ENCODE measurements at regions not wholly inside any gene's neighbourhood (a gene's known extent, or its start where the extent isn't known, plus 50 kb on each side); places are given as distances from the start of the nearest gene placed in this dataset.

DNA sequence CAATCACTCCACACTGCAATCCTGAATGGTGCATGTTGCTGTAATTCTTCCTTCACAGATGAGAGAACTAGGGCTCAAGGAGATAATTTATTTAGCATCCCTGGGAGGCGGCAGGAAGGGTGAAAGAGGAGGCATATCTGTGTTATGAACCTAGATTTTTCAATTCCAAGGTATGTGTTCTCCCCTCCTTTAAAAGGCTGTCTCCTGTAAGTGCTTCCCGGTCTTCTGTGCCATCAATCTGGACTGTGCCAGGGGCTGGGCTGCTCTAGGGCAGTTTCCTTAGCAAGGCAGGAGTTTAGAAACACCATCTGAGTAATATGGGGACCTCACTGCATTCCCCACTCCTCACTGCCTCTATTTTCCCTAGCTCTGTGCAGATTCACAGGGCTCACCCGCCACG, 185.0 kb downstream of the RFC3 start:
- DNase-seq (ENCODE audit: low spot score), result no peak

DNA sequence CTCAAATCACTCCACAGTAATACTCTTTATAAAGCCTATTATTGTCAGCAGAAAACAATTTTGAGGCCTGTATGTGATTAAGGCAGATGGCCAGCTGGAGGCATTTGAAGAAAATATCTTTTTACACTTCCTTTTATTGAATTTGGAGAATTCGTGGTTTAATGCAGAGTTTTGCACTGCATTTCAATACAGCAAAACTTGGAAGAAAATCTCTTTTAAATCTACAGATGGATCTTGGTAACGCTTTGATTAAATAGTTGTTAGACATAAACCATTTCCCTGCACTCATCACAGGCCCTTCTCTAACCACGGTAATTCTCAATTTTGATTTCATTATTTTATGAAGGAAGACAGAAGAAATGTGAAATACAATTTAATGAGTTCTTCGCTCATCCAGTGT, 185.7 kb downstream of the RFC3 start:
- no peak for DNase-seq (ENCODE audit: low spot score)

- DNase-seq (ENCODE audit: low spot score), result no peak
Measured at GRCh38 chr13:34004676-34005075, 186.7 kb downstream of the RFC3 start.

DNA sequence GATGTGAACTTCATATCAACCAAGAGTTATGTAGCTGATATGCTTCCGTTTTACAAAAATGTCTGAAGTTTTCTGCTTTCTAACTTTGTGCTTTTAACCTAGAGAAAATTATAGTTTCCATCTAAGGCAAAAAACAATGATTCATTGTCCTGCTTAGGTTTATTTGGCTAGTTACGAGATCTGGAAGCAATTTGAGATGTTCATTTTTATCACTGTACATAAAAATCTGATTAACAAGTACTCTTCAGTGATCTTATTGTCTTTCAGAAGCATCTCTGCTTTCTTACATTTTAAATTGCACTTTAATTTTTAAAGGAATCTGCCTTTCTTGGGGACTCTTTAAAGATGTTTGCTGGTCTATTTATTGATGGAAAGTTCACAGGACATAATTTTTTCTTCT, 188.1 kb downstream of the RFC3 start:
- no peak for DNase-seq (ENCODE audit: low spot score)

GRCh38 chr13:34011552-34012085, 193.7 kb downstream of the RFC3 start:
- DNase-seq (ENCODE audit: low spot score), result no peak

DNA sequence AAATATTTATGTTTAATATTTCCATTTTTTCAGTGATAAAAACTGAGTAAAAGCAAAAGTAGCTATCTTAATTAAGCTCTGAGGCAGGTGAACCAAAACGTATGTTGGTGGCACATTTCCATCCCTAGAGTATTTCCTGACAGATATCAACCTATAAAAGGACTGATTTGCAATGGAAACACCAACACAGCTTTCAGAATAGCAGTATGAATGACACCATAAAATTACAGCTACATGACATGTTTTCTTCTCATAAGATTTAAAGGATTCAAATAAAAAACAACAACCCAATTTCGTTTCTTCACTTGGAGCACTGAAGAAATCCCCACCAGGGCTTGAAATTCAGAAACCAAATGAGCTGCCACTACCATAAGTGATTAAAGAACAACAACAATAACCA, 194.4 kb downstream of the RFC3 start:
- no peak for DNase-seq (ENCODE audit: low spot score)

GRCh38 chr13:34013061-34013460, 195.1 kb downstream of the RFC3 start:
- DNase-seq (ENCODE audit: low spot score), result no peak

- no peak for DNase-seq (ENCODE audit: low spot score)
Measured at GRCh38 chr13:34017231-34017630, 199.3 kb downstream of the RFC3 start.

DNA sequence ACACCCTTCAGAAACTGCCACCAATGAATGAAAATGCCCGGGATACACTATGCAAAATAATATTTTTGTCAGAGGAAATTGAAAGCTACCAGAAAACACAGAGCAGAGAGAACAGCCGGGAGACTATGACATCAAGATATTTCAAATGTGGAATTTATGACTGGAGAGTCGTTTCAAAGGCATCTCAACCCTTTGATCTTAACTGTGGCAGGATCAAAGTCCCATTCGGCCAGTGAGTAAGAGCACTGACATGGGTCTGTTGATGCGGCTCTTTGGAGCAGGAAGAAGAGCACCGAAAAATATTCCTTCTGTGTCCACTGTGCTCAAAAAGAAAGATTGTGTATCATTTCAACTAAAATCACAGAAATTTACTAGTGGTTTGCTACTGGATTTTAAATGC, 201.9 kb downstream of the RFC3 start:
- DNase-seq (ENCODE audit: low spot score), result no peak

DNA sequence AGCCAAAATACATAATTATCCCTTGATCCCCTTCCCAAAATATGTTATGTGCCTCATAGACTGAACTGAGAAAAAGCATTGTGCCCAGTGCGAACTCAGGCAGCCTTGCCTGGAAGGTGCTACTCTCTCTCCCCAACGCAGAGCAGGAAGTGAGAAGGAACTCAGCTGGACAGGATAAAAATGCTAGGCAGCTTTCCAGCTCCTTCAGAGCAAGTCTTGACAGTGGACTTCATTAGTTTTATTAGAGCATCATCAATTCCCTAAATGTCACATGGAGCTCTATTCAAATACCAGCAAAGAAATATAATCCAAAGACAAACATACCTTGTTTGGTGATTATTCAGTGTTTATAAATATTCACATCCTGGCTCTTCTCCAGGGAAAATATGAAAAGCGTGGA, 202.4 kb downstream of the RFC3 start:
- DNase-seq (ENCODE audit: low spot score), result no peak

DNA sequence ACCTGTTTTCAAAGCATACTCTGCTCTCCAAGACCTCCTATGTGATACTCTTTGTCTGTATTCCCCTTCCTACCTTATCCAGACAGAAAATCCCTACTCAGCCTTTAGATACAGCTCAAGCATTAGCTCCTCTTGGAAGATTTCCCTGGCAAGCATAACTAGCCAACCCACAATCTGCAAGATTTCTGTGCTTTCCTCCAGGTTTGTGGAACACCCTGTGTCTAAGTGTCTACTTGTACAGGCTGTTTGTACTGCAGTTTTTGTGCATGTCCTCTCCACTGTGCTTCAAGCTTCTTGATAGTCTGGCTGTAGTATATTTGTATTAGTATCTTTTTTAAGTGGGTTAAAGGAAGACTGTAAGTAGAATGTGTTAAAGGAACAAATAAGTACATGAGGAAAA, 203.7 kb downstream of the RFC3 start:
- no peak for DNase-seq (ENCODE audit: low spot score)

DNA sequence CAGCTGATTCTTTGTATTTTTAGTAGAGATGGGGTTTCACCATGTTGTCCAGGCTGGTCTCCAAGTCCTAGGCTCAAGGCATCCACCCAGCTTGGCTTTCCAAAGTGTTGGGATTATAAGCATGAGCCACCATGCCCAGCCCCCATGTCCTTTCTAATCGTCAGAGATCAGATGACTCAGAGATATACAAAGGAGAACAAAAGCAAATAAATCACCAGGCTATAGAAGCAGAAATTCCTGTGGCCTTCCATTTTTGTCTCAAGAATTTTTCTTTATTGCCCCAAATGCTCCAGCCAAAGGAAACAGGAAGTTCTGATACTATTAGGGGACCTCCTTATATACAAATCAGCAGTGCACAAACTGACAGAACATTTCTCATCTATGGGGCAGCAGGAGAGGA, 207.8 kb downstream of the RFC3 start:
- no peak for DNase-seq (ENCODE audit: low spot score)

DNA sequence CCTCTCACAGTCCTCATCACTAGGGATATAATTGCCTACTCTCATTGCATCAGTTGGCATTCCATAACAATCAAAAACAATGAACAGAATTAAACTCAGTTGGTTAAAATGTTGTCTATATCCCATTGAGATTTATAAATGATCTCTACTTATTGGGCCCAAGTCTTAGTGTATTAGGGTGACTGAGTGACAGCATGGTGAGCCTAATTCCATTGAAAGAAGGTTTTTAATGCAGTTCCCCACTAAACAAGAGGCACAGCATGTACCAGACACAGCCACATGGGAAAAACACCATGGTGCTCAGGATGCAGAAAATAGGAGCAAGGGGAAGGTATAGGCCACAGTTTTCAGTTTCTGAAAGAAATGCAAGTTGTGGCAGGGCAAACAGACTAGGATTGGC, 208.4 kb downstream of the RFC3 start:
- DNase-seq (ENCODE audit: low spot score), result no peak

DNA sequence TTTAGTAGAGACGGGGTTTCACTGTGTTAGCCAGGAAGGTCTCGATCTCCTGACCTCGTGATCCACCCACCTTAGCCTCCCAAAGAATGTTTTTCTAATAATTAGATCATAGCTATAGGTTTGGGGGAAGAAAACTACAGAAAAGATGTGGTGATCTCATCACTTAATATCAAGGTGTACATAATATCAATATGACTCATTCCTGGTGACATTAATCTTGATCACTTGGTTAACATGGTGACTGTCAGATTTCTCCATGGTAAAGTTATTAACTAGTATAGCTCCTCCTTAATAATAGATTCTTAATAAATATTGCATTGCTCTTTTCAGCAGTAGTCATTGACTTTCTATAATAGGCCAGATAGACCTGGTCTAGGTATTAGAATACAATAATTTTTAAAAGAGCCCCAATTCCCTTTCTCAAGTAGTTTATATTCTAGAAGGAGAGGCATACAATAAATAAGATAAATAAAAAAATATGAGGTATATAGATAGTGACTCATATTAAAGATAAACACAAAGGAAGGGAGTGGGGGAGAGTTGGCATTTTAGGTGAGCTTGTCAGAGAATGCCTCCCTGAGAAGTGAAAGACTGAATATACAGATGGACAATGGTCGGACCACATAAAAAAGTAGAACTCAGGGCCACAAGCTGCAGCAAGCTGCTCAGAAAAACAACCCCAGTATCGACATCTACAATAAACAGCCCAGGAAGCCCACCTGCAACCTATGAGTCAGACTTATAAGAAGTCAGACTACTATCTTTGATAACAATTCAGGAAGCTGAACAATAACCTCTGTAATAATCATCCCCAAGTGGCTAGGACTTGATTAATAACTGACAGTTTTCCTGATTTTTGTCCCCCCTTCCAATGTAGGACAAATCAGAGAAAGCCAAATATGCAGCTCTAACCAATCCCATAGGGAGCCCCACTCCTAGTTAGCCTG, 210.8 kb downstream of the RFC3 start:
- no peak for DNase-seq (ENCODE audit: low spot score)

GRCh38 chr13:34030782-34031181, 212.8 kb downstream of the RFC3 start:
- DNase-seq (ENCODE audit: low spot score), result no peak

GRCh38 chr13:34031610-34032009, 213.7 kb downstream of the RFC3 start:
- DNase-seq (ENCODE audit: low spot score), result no peak

GRCh38 chr13:34034411-34034810, 216.5 kb downstream of the RFC3 start:
- DNase-seq (ENCODE audit: low spot score), result no peak

GRCh38 chr13:34035178-34035577, 217.2 kb downstream of the RFC3 start:
- DNase-seq (ENCODE audit: low spot score), result no peak

DNA sequence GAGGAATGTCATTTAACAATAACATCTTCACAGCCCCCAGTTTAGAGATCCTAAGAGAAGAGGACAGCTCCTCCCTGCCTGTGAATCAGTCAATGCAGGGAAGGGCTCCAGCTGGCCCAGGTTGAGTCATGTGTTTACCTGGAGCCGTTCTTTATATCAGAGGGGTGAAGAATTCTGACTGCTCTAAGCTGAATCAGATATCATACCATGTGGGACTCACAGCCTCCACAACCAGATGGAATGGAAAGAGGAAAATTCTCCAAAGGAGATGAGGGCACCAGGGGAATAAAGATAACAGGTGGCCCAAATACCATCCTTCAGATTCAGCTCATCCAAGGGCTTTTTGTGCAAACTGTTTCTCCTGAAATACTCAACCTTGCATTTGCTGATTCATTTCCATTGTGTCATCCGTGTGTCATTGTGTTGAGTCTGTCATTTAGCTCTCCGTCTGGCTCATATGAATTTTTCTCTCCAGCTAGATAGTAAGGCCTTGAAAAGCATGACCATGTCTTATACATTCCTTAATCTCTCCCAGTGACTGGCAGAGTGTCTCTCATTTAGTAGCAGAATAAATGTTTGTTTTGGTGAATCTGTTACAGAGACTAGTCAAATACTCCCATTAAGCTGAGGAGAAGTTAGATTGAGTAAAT, 217.9 kb downstream of the RFC3 start:
- no peak for DNase-seq (ENCODE audit: low spot score)

GRCh38 chr13:34037636-34038540, 219.9 kb downstream of the RFC3 start:
- no peak for DNase-seq (ENCODE audit: low spot score)

DNA sequence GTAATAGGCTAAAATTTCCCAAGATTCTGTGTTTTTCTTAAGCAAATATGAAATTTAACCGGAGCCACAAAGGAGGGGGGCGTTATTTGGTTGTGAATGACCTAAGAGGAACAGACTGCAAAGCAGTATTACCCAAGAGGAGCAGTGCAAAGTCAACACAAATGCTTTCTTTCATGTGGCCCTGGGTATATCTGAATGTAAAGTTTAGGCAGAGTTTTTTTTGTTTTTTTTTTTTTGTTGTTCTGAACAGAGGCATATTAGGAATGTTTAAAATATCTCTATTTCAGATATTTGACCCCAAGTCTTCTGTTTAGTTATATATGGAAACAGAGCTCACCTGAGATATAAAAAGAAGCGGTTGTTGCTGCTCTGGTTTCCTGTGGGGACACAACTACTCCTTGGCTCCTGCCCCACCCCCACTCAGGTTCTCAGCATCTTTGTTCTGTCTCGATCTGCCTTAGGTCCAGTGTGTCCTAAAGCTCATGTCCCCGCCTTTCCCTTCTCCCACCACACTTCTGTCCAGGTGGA, 220.7 kb downstream of the RFC3 start:
- DNase-seq (ENCODE audit: low spot score), result no peak

DNA sequence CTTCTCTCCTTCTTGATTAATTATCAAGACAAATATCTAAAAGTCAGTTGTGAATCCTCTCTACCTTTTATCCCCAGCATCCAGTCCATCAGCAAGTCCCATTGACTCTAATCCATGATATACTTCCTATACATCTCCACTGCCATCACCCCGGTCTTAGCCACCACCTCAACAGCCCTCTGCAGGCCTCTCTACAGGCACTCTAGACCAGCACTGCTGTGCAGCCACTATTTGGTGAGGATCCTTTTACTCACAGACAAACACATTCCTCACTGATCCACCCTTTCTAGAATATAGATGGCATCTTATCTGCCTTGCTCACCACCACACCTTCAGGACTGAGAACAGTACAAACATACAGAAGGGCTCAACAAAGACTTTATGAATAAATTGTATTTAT, 221.7 kb downstream of the RFC3 start:
- DNase-seq (ENCODE audit: low spot score), result no peak

Data from D341Med (cell line).